NCI-H1417 treated with DMSO at 0.1 percent for 48 hours (cell line): ENCODE measurements at regions not wholly inside any gene's neighbourhood (a gene's known extent, or its start where the extent isn't known, plus 50 kb on each side); places are given as distances from the start of the nearest gene placed in this dataset.

Experiments
- DNase-seq: peaks from one replicate; lab custom pipeline; 2025; lab: John Stamatoyannopoulos, UW

GRCh38 chr2:164439885-164440284, 181.4 kb downstream of the GRB14 start:
- no peak for DNase-seq

DNA sequence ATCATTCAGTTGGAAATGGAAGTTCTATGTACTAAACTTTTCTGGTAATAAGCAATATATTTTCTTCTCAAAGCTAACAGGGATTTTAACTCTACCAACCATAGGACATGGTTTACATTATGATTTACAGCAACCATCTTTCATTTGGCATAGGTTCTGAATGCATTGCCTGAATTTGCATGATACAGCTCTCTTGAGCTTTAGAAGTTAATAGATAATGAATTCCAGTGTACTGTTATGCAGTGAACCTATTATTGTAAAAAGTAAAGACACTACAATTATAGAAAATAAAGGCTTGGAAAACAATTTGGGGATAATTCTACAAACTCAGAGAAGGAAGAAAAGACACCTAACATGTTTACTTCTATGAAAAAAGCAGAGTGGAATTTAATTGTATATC, 182.0 kb downstream of the GRB14 start:
- no peak for DNase-seq

DNA sequence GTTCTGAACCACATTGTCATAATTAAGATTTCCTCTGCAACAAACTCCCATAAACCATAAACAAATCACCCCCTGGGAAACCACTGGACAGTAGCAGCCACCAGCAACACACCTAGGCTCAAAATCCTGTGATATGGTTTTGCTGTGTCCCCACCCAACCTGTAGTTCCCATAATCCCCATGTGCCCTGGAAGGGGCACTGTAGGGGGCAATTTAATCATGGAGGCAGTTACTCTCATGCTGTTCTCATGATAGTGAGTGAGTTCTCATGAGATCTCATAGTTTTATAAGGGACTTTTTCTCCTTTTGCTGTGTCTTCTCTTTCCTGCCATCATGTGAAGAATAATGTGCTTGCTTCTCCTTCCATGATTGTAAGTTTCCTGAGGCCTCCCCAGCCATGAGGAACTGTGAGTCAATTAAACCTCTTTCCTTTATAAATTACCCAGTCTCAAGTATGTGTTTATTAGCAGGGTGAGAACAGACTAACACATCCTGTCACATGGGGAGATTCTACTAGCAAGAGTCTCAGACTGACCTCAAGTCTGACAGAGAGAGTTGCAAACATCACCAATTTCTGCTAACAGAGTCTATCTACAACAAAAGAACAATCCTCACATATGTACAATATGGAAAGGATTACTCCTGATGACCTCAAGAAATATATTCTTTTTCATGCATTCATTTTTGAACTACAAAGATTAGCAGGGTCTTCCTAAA, 182.6 kb downstream of the GRB14 start:
- DNase-seq, result no peak

GRCh38 chr2:164436131-164436530, 185.2 kb downstream of the GRB14 start:
- no peak for DNase-seq

DNA sequence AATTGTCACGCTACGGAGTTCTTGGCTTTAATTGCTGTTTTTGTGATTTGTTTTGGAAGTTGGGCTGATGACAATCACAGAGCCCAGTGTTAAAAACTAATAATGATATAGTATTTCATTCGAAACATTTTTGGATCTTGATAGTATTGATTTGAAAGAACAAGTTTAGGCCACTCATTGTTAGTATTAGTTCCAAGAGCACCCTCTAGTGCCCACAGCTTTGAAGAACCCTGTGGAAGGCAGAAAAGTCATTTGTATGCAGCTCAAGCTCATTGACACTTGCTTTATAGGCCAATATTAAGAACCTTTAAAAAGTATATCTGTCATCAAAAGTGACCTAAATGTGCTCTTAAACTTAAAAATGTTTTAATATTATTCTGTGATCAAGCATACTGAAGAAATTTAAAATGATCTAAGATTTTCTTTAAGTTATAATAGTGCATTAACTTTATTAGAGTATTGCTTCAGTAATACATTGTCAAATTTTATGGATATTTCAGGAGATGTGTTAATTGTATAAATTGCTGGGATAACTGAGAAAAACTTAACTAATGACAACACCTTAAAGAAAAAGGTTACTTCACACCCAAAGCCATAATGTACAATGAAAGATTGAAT, 191.0 kb downstream of the GRB14 start:
- DNase-seq, result no peak

- DNase-seq, result no peak
These were observed 191.9 kb downstream of the GRB14 start for GRCh38 chr2:164429354-164429753.

GRCh38 chr2:164427111-164427510, 194.2 kb downstream of the GRB14 start:
- no peak for DNase-seq

- DNase-seq, result no peak
These were observed 200.5 kb downstream of the GRB14 start for GRCh38 chr2:164420787-164421186.

DNA sequence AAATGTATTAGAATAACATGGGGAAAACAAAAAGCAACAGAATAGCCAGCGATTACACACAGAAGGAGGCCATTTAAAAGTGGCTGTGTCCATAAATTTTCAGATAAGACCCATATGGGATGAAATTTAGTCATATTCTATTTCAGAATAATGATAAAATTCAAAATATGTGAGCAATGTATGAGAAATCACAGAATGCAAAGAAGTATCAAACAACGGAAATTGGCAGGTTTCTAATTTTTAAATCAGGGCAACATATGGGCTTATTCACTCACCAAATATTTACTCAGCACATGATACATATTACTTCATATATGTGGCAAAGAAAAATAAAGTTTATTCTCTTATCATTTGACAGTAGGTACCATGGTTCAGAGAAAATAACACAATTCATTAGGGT, 208.5 kb downstream of the GRB14 start:
- DNase-seq, result no peak

GRCh38 chr2:164389411-164389810, 231.9 kb downstream of the GRB14 start:
- DNase-seq, result no peak

GRCh38 chr2:164388511-164388910, 232.8 kb downstream of the GRB14 start:
- no peak for DNase-seq

DNA sequence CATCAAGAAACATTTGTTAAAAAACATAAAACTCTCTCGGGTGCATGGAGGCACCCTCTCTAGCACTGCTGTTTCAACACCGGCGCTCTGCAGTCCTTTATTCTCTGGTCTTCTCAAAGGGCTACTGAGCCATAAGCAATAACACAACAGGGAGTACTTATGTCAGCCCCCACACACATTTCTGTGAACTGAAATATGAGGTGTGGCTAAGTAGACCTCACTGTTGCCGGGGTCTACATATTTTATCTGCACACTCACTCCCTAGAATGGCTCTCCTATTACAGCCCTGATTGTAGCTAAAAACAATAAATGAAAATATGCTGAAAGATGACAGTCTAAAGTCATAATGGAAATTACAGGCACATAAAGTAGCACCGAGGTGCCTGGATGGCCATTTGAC, 235.1 kb downstream of the GRB14 start:
- DNase-seq, result no peak

GRCh38 chr2:164384434-164384833, 236.8 kb downstream of the GRB14 start:
- DNase-seq, result no peak

- DNase-seq, result no peak
These were observed 249.4 kb downstream of the GRB14 start for GRCh38 chr2:164371916-164372315.

- no peak for DNase-seq
These were observed 251.9 kb downstream of the GRB14 start for GRCh38 chr2:164369366-164369765.

DNA sequence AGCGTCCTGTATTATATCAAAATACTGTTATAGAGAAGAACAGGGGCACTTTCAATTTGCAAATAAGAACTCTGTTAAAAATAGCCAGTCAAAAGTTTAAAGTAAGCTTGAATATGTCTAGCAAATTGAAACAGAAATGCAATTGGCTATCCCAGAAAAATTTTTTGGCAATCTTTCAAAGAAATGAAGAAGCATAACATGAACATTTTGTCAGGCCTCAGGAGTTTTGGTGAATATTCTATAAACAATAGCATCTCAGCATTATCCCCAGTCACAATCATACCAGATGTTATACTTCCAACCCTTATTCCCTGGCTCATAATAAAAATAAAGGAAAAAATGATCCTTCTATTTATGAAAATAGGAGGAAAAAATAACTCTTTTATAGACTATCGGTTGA, 252.4 kb downstream of the GRB14 start:
- no peak for DNase-seq

GRCh38 chr2:164363646-164364045, 257.6 kb downstream of the GRB14 start:
- DNase-seq, result no peak

DNA sequence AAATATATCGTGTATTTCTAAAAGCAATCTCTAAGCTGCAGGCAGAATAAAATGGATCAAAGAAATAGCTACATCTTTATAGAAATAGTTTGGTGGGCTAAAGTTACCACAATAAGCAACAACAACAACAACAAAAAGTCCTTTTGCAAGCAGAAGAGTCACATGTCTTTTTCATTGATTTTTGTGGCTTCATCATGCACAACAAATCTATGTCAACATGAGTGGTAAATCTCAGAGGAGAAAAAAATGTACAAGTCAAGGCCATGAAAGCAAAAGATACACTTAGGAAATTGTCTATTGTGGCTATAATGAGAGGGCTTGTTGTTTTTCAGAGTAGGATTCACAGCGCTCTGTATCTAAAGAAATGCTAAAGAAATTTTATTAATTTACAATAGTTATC, 269.7 kb downstream of the GRB14 start:
- DNase-seq, result no peak

DNA sequence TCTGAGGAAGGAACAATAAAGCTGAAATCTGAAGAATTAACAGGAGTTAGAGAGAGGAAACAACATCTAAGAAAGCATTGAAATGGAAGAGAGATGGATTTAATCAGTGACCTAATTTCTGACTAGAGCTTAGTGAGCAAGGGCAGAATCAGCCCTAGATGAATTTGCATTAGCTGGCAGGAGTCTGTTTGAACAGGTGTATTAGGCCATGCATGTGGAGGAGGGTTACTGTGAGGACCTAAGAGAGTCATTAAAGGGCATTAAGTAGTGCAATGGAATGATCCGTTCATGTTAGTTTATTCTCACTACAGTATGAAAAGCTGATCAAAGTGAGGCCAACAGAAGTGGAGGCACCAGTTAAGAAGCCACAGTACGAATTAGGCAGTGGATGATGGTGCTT, 285.3 kb downstream of the GRB14 start:
- DNase-seq, result no peak

- no peak for DNase-seq
These were observed 286.2 kb downstream of the GRB14 start for GRCh38 chr2:164335128-164335527.

DNA sequence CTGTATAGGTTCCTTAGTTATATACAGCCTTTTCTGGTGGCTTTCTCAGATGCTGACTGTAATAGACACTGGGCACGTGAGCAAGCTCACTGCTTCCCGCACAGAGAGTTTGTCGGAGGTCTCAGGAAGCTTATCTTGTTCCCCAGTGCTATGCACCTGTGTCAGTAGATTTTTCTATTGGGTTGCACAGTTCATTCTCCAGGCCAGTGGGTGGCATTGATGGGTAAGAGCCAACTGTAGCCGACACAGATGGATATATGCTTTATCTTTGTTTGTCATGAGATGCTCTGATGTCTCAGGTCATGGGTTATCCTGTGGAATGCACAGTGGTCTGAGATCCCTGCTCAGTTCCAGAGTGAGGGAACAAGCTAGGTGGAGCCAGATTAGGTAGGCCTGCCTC, 293.0 kb downstream of the GRB14 start:
- DNase-seq, result no peak

DNA sequence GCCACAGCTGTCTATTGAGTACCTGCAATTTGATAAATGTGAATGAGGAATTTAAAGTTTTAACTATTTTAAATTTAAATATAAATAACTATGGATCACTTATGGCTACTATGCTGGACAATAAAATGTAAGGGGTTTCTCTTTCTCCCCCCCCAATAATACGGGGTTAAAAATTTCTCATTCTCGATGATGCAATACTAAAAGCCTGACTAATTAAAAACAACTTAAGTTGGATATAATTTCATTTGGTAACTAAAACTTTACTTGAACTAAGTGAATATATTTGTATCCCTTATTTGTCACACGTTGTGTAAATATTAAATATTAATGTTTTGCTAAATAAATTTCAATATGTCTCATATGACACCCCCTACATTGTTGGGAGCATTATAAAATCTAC, 297.3 kb downstream of the GRB14 start:
- DNase-seq, result no peak

- DNase-seq, result no peak
These were observed 307.1 kb downstream of the GRB14 start for GRCh38 chr2:164314148-164314547.

- no peak for DNase-seq
These were observed 314.4 kb downstream of the GRB14 start for GRCh38 chr2:164306872-164307271.
